HG02623 (cell line): ENCODE measurements at regions not wholly inside any gene's neighbourhood (a gene's known extent, or its start where the extent isn't known, plus 50 kb on each side); places are given as distances from the start of the nearest gene placed in this dataset.

Experiments used
- ATAC-seq: cut with Tn5 transposase; IDR thresholded peaks from one replicate; pipeline ENCODE4 v1.9.1; 2021; ENCODE audit warnings: moderate library complexity; ENCODE audit not compliant: unreplicated experiment

- ATAC-seq, result no peak
Observed at GRCh38 chr10:44435196-44435595, 50.3 kb upstream of the CXCL12 start.

- ATAC-seq, result no peak
Observed at GRCh38 chr10:44436240-44436639, 51.3 kb upstream of the CXCL12 start.

- ATAC-seq, result no peak
Observed at GRCh38 chr10:44437840-44438511, 53.1 kb upstream of the CXCL12 start.

GRCh38 chr10:44439239-44439957 lies 54.5 kb upstream of the CXCL12 start:
- no peak for ATAC-seq

- no peak for ATAC-seq
Observed at GRCh38 chr10:44439958-44440244, 55.0 kb upstream of the CXCL12 start.

DNA sequence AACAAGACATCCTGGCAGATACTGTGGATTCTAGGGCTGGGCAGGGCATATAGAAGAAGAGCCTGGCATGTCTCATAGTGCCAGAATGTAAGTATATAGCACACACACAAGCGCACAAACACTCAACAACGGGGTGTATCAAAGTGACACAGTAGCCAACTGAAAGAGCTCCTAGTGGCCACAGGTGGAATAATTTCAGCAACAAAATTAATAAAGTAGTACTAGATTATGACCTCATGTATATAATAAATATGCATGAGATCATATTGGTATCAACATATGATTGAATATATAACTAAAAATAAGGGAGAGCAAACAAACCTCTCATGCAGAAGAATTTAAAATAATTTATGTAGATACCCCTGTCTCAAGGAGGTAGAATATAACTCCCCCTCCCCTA lies 72.4 kb upstream of the CXCL12 start:
- ATAC-seq, result no peak

GRCh38 chr10:44458671-44459413 lies 73.9 kb upstream of the CXCL12 start:
- ATAC-seq, result no peak

- ATAC-seq, result no peak
Observed at GRCh38 chr10:44459671-44460070, 74.8 kb upstream of the CXCL12 start.

DNA sequence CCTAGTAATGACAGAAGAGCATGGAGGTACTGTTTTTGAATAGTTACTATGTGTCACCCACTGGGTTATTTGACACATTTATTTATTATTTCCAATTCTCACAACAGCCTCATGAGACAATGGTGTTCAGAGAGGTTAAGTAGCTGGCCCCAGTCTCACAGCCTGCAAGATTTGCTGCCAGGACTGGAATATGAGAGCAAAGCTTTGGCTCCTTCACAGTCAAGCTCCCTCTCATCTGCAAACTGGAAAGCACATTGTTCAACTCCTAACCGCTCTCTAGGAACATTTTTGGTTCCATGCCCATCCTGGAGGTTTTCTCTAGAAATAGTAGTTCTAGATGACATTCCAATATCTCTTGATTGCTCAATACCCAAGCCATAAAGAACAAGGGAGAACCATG lies 75.5 kb upstream of the CXCL12 start:
- no peak for ATAC-seq

- no peak for ATAC-seq
Observed at GRCh38 chr10:44462338-44462914, 77.5 kb upstream of the CXCL12 start.

DNA sequence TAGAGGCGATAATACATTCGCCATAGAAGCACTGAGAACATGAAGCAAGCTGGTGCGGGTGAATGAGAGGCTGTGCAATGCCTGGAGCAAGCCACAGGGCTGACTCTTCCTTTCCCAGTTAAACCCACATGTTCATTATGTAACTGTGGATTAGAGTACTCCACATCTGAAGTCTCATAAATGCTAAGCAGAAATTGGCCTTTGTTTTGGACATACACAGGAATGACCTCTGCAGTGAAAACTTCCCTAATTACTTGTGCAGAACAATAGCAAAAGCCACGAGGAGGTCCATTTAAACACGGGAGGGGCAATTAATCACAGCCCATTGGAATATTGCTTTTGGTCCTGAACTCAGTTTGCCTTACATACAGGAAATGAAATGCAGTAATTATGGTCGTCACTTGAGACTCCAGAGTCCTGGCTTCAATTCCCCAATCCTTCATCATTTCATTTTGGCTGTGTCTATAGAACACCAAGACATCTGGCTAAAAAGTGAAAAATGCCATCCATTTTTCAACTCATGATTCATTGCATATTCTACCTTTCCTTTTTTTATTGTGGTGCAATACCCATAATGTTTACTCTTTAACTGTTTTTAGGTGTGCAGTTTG lies 78.7 kb upstream of the CXCL12 start:
- no peak for ATAC-seq

DNA sequence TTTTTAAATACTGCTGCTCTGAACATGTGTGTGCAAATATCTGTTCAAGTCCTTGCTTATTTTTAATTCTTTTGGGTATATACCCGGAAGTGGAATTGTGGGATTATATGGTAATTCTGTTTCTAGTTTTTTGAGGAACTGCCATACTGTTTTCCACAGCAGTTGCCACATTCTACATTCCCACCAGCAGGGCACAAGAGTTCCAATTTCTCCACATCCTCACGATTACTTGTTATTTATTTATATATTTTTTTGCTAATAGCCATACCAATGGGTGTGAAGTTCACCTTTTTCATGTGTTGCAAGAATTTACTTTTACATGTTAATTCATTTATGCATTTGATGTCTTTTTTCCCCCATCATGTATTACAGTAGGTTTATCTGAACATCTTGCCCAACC lies 79.6 kb upstream of the CXCL12 start:
- ATAC-seq, result no peak

DNA sequence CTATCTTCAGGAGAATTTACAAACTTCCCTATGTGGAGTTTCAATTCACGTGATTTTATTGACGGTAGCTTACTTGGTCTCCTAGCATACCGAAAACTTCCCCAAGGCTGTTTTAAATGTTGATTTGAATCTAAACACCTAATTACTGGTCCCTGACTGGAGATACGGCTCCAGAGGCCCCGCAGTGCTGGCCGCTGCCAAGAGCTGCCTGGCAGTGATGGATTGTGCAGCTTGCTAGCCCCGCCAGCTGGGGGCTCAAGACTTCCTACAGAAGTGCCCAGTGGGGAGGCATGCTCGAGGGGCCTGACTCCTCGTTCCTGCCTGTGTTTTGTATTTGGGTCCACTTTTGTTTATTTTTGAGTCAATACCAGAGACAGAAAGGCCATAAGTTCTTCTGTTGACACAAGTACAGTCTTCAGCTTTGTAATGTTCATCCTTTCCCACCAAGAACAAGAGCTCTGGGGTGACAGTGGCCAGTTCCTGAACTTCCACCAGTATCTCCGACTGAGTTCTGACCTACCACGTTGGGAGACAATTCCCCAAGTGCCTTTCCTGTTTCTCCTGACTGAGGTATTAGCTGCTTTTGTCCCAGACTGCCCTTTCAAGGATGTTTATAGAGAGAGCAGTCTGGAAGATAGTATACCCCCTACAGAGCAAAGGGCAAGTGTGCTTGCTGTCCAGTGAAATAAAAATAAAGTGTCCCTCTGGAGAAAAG lies 80.7 kb upstream of the CXCL12 start:
- no peak for ATAC-seq

DNA sequence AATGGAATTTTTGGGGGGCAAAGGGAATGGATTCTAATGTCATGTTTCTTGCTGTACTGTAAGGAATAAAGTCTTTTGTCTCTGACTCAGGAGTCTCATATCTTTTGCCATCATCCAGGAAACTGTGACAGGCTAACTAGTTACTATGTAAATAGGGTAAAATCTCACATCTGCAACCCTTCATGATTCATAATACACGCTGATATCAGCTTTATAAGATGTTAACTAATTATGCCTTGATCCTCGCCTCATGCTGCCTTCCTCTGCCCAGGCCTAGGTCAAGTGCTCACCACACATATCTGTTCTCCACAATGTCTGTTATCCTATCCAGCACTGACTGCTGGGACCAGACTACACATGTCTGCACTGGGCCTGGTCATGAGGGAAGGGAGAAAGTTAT lies 81.3 kb upstream of the CXCL12 start:
- ATAC-seq, result no peak

- ATAC-seq, result no peak
Observed at GRCh38 chr10:44467090-44467489, 82.2 kb upstream of the CXCL12 start.

DNA sequence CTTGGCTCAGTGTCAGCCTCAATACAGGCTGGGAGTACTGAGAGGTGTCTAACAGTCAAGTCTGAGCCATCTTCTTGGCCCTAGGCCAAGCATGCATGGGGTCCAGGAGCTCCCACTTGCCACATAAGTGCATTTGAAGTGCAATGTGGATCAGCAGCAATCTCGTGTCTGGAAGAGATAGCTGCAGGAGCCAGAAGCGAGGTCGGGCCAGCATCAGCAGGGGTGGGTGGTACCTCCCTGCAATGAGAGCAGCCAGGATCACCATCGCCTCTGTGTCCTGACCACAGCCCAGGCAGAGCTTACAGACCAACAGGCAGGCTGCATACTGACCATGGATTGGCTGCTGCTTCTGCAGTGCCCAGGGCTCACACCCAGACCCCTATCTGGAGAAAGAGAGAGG lies 83.0 kb upstream of the CXCL12 start:
- no peak for ATAC-seq

DNA sequence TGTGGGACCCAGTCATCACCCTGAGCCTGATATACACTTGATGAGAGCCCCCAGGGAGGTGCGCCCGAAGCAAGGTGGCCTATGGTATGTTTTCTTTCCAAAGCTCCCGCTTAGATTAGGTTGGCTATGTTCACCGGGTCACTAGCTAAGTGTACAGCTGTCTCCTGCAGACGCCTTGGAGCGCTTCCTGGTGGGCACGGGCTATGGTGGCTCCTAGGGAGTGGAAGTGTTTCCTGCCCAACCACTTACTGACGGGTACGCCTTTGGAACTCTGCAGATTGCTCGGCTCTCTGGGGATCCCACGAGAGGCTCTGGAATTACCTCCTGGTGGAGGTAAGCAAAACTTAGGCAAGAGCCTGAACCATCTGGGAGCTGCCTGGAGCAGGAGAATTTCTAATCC lies 83.6 kb upstream of the CXCL12 start:
- ATAC-seq, result no peak

- no peak for ATAC-seq
Observed at GRCh38 chr10:44468965-44469364, 84.1 kb upstream of the CXCL12 start.

GRCh38 chr10:44470784-44471183 lies 85.9 kb upstream of the CXCL12 start:
- ATAC-seq, result no peak

GRCh38 chr10:44471410-44471809 lies 86.5 kb upstream of the CXCL12 start:
- ATAC-seq, result no peak

DNA sequence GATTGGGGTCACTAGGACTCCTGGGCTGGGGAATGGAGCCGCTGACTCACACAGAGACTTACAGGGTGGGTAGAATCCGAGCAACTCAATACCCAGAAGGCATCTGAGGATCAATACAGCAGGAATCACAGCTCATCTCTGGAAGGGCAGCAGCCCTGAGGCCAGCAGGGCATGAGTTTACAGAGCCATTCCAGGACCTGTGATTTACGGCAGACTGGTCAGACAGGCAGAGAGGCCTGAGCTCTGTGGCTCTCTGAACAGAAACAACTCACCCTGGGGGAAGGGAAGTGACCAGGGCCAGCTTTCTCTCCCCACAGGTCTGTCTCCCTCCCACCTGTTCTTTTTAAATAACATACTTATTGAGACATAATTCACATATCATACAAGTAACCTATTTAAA lies 88.2 kb upstream of the CXCL12 start:
- no peak for ATAC-seq
